ENCODE measurements at regions not wholly inside any gene's neighbourhood (a gene's known extent, or its start where the extent isn't known, plus 50 kb on each side); places are given as distances from the start of the nearest gene placed in this dataset.

DNA sequence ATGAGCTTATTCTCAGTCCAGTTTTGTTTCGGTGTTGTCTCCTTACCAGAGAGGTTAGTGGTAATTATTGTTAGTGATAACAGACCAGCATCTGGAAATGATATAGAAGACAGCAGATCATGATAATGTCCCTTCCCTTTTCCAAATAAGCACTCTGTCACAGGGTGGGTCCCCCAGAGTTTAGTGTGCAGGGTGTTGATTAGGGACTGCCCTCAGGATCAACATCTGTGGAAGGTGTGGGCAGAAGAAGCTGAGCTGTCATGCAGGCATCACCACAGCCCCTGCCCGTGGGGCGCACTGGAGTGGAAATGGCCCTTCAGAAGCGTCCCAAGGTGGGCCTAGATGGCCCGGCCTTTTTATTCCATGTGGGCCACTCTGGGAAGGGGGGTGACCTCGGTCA is 67.6 kb upstream of the DTNBP1 start:
- no peak for DNase-seq (ENCODE audit: low read depth)
- TF ChIP-seq CTCF (IDR thresholded peaks at IDR 0.05; ENCODE audit: insufficient read depth, low read length), result no peak
- H3K4me3 ChIP-seq (ENCODE audit: low read depth, low read length), result no peak overlapping the region

DNA sequence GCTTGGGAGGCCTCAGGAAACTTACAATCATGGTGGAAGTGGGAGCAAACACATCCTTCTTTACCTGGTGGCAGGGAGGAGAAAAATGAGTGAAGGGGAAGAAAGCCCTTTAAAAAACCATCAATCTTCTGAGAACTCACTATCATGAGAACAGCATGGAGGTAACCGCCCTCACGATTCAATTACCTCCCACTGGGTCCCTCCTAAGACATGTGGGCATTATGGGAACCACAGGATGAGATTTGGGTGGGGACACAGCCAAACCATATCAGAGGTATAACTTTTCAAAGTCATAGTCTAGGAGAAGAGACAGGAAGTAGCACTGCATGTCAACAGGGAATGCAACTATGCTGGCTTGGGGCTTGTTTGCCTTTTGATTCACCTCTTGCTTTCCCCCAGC is 59.9 kb upstream of the DTNBP1 start:
- TF ChIP-seq CTCF (IDR thresholded peaks at IDR 0.05; ENCODE audit: insufficient read depth, low read length), result no peak
- H3K4me3 ChIP-seq (ENCODE audit: low read depth, low read length), result no peak overlapping the region
- DNase-seq (ENCODE audit: low read depth), result no peak

DNA sequence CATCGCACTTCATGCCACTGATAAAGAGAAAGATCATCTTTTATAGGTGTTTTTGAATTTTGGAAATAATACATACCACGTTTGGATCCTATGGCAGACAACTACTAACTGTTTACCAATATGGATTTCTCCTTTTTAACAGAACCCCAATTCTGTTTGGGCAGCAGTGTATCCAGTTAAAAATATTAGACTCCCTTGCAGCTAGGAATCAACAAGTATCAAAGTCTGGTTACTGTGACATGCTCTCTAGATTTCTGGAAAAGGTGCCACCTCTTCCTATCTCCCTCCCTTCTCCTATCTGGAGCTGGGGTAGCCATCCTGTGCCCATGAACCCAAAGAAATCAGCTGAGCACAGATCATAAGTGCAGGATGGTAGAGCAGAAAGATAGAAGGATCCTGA is 54.1 kb upstream of the DTNBP1 start:
- no peak for TF ChIP-seq CTCF (IDR thresholded peaks at IDR 0.05; ENCODE audit: insufficient read depth, low read length)
- H3K4me3 ChIP-seq (ENCODE audit: low read depth, low read length), result no peak overlapping the region

GRCh38 chr6:15715851-15716250 is 53.0 kb upstream of the DTNBP1 start:
- no peak for DNase-seq (ENCODE audit: low read depth)
- TF ChIP-seq CTCF (IDR thresholded peaks at IDR 0.05; ENCODE audit: insufficient read depth, low read length), result no peak

More for the DNA sequence above, 54.1 kb upstream of the DTNBP1 start:
- no peak for DNase-seq (ENCODE audit: low read depth)

DNA sequence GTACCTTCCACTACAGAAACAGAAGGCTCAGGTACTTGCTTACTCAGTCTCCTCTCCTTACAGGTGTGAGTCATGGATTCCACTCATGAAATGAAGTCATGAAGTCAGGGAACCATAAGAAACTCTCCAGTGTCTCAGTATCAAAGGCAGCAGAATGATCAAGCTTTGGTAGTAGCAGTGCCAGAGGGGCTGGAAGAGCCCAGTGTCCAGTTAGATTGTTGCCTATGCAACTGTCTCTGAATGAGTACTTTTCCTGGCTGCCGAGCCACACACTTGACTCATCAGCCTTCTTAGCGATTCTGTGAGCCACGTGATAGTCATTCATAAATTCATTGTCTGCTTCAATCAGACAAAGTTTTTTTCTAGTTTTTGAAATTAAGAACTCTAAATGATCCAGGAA is 52.2 kb upstream of the DTNBP1 start:
- DNase-seq (ENCODE audit: low read depth), result peak; percentile 20
- TF ChIP-seq CTCF (IDR thresholded peaks at IDR 0.05; ENCODE audit: insufficient read depth, low read length), result no peak
- H3K4me3 ChIP-seq (ENCODE audit: low read depth, low read length), result no peak overlapping the region

More at GRCh38 chr6:15715851-15716250, 53.0 kb upstream of the DTNBP1 start:
- H3K4me3 ChIP-seq (ENCODE audit: low read depth, low read length), result no peak overlapping the region

- DNase-seq (ENCODE audit: low read depth), result no peak
- no peak for TF ChIP-seq CTCF (IDR thresholded peaks at IDR 0.05; ENCODE audit: insufficient read depth, low read length)
- H3K4me3 ChIP-seq (ENCODE audit: low read depth, low read length), result no peak overlapping the region
Measured at GRCh38 chr6:15714658-15715057, 51.8 kb upstream of the DTNBP1 start.

DNA sequence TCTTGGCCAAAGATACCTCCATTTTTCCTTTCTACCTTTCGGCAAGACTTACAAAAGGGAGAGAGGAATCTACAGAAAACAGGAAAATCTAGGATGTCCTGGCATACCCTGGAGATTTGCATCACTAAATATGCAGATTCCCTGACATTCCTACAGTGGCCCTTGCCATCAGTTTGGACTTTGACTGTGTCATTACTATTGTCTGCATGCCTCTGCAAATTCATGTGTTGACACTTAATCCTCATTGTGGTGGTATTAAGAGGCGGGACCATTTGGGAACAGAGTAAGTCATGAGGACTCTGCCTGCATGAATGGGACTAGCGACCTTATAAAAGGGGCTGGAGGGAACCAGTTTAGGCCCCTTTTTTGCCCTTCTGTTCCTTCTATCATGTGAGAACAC is 50.5 kb upstream of the DTNBP1 start:
- TF ChIP-seq CTCF (IDR thresholded peaks at IDR 0.05; ENCODE audit: insufficient read depth, low read length), result no peak
- H3K4me3 ChIP-seq (ENCODE audit: low read depth, low read length), result no peak overlapping the region
- no peak for DNase-seq (ENCODE audit: low read depth)

All from fibroblast of the aortic adventitia (primary cell).